ENCODE measurements at regions not wholly inside any gene's neighbourhood (a gene's known extent, or its start where the extent isn't known, plus 50 kb on each side); places are given as distances from the start of the nearest gene placed in this dataset.
"Not testable (repeated sequence)": the region's sequence is repeated elsewhere in the genome, so short reads cannot be mapped to it uniquely, and the experiment has no call there.

DNA sequence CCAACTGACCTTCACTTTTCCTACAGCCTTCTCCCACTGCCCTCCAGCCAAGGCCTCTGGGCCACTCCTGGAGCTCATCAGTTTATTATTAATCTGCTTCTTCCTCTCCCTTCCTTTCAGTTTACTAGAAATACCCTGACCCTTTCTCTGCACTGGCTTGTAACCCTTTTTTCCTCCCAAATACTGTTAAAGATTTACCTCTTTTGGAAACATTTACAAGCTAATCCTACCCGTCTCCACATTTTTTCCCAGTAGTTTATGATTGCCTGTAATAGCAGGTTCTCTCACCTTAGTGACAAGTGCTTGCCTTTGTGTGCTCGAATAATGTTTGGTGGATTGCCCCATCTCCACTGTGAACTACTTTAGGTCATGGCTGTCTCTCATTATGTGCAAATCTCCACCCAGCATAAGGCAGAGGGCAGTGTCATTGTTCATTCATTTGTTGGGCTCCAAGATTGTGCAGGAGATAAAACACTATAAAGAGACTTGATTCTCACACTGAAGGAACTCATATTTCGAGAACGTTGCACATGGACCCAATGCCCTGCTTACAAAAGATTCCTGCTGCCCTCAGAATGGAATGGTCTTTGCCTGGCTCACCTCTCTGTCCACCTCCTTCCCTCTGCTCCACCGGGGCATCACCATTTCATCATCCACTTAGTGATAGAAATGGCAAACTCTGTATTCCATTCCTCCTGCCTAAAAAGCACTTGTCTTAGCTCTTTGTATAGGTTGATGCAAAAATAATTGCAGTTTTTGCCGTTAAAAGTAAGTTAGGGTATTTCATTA is 491.1 kb downstream of the UTRN start:
- no peak for DNase-seq (ENCODE audit: low read depth)

DNA sequence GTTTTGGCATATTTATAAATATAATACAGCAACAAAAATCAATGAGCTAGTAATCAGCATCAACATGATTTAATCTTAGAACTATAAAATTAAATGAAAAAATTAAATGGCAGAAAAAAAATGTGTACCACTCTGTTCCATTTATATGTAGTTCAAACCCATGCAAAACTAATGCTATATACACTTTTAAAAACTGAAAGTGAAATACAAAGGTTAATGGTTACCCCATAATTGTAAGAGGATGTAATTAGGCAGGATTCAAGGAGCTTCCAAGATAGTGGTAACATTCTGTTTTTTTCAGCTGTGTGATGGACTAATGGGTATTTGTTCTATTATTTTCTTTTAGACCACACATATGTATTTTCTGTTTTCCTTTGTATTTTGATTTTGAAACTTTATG is 492.1 kb downstream of the UTRN start:
- DNase-seq (ENCODE audit: low read depth) = no peak

DNA sequence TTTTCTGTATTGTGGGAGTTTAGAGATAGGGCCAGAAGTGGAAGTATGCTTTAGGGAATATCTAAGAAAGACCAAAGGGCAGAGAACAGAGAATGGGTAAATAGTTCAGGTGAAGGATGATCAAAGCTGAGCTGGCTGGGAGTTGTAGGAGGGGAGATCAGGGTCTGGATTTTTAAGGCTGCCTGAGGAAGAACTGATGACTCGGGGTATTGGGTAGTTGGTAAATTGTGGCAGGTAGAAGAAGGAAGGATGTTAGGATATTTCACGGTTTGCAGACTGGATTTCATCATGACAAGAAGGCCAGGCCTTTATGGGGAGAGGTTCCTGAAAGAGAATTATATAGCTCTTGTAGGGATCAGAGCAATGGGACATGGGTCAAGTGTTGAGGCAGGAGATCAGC is 492.9 kb downstream of the UTRN start:
- no peak for DNase-seq (ENCODE audit: low read depth)

DNA sequence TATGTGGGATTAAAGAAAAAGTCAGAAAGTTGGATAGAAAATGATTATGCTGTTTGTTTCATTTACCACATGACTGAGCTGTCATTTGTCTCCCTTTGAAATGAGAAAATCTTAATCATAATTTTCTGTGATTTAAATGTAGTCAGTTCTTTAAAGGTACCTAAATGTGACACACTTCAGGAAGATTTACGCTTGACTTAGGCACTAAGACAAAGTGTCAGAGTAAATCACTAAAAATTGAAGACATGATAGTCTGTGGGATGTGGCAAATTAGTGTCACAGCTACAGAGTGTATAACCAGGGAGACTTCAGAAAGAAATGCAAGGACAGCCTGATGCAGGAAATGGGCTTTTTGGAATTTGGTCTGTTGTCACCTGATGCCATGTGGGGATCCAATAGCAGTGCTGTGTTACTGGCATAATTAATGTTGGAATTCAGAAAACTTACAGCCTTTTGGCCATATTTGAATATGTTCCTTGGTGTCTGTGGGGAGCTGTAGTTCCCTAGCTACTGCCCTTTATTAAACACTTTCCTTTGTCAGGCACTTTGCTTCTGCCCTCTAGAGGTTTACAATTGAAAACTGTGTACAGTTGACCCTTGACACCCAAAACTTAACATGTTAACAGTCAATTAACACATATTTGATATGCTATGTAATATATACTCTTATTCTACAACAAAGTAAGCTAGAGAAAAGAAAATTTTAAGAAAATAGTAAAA is 493.8 kb downstream of the UTRN start:
- no peak for DNase-seq (ENCODE audit: low read depth)

DNA sequence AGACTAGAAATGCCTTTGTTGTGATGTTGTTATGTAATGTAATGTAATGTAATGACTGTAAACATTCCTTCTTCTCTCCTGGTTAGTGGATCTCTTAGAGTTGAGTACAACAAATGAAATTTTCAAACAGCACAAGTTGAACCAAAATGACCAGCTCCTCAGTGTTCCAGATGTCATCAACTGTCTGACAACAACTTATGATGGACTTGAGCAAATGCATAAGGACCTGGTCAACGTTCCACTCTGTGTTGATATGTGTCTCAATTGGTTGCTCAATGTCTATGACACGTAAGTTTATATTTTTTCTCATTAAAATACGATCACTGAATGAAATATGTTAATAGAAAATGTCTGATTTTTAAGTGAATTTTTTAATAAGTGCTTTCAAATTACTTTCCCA is 496.7 kb downstream of the UTRN start:
- DNase-seq (ENCODE audit: low read depth) = no peak

DNA sequence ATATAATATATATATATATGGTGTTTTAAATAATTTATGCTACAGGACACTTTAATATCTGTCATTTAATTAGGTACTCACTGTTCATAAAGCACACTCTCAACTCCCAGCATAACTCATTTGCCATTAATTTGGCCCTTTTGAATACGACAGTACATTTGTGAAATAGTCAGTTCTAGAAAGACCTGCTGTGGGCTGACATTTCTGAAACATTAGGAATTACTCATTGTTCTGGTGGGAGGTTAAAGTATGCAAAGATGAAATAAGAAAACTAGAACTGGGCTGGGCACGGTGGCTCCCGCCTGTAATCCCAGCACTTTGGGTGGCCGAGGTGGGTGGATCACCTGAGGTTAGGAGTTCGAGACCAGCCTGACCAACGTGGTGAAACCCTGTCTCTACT is 497.5 kb downstream of the UTRN start:
- no peak for DNase-seq (ENCODE audit: low read depth)

DNA sequence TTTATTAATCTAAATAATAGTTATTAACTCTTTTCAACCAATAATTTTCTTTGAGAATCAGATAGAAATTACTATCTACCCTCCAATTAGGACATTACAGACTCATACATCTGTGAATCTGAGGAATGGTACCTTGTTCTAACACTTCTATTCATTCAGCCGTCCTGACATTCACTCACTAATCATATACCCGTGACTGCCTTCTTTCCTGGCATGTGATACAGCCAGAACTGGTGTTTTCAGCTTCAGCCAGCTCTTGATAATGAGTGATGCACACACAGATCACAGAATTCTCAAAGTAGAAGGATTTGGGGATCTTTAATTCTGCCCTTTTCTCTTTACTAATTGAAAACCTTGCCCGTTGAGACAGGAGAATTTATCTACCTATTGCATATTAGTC is 499.9 kb downstream of the UTRN start:
- DNase-seq (ENCODE audit: low read depth) = no peak

DNA sequence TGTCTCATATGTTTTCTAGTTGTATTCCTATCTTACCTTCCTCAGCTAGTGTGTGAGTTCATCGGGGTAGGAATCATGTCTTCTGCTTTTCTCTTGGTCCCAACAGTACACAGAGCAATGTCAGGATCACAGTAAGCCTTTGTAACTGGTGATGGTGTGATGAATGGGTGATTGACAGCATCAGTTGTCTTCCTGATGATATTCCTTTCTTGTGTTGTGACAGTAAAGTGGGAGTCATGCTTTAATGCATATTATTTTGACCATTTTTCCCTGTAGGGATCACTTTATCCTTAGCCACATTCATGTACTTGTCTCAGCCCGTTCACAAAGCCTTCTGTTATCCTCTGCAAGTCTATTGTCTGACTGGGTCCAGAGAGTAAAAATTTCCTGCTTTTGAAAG is 501.7 kb downstream of the UTRN start:
- no peak for DNase-seq (ENCODE audit: low read depth)

DNA sequence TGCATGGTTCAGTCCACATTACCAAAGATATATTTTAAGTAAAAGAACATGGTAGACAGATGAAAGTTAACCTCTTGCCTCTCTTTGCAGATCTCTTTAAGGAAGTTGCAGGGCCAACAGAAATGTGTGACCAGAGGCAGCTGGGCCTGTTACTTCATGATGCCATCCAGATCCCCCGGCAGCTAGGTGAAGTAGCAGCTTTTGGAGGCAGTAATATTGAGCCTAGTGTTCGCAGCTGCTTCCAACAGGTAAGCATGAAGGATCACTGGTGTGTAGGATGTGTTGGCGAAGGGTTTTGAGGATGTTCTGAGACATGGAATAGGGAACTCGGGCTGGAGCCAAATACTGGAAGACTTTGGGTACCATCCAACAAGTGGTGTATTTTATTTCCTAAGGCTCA is 508.6 kb downstream of the UTRN start:
- no peak for DNase-seq (ENCODE audit: low read depth)

DNA sequence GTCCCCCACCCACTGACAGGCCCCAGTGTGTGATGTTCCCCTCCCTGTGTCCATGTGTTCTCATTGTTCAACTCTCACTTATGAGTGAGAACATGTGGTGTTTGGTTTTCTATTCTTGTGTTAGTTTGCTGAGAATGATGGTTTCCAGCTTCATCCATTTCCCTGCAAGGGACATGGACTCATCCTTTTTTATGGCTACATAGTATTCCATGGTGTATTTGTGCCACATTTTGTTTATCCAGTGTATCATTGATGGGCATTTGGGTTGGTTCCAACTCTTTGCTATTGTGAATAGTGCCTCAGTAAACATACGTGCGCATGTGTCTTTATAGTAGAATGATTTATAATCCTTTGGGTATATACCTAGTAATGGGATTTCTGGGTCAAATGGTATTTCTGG is 509.9 kb downstream of the UTRN start:
- not testable (repeated sequence) for DNase-seq (ENCODE audit: low read depth)

DNA sequence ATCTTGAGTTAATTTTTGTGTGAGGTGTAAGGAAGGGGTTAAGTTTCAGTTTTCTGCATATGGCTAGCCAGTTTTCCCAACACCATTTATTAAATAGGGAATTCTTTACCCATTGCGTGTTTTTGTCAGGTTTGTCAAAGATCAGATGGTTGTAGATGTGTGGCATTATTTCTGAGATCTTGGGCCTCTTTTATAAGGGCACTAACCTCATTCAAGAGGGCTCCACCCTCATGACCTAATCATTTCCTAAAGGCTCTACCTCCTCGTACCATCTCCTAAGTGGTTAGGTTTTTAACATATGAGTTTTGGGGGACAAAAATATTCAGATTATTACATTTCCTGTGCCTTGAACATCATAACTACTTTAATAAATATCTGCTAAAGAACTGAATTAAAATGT is 510.9 kb downstream of the UTRN start:
- DNase-seq (ENCODE audit: low read depth) = no peak

DNA sequence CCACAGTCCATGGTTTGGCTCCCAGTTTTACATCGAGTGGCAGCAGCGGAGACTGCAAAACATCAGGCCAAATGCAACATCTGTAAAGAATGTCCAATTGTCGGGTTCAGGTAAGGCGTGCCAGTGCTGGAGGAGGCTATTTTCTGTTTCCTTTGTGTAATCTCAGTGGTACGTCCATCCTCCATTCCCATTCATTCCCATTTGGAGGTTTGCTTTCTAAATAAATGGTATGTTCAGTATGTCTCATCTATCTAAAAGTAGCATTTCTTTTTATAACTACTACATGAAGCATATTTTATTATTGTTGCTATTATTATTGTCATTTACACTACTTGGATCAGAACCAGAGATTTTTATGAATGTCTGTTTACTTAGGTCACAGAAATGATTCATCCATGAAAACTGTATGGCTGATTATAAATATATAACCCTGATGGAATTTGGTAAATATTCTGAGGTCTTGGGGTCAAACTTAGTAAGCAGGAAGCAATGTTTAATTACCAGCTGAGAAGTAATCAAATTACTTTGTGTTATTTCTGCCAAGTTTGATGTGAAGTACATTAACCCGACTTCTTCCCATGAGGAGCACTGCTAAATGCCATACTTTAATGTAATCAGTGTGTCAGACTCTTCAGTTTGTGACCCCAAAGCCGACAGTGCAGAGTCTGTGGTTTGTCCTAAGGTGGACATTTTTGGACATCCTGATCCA is 512.9 kb downstream of the UTRN start:
- no peak for DNase-seq (ENCODE audit: low read depth)

DNA sequence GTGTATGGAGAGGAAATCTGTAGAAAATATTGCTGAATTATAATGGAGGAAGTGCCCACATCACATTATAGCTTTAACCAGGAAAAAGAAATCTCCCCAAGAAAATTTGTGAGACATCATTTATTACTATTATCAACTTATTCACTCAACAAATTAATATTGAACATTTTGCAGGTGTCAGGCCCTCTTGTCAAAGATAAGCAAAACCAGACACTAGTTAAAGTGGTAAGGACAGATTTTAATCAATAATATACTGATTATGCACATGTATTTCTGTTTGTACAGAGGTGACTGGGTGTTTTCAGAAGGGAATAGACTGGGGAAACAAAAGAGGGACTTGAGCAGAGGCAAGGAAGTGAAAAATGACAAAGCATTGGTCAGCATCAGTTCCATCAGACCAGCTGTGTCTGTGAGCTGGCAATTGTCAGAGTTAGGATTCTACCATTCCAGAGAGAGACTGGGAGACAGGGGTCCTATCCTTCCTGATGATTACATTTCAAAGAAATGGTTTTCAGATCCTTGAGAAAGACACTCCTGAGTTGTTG is 519.2 kb downstream of the UTRN start:
- no peak for DNase-seq (ENCODE audit: low read depth)

DNA sequence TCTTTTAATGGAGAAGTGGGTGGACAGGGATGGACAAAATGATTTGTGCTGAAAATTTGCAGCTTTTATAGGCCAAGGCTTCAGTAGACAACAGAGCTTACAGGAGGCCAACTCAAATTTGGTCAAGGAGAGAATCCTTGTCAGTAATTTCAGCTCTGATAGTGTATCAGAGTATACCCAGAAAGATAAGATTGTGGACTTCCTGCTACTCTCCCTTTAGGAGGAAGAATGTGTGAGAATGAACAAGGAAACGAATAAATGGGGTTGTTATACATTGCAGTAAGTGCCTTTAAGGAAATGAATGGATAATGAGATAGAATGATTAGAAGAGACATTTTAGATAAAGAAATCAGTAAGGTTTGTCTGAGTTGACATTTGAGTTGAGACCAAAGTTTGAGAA is 519.9 kb downstream of the UTRN start:
- no peak for DNase-seq (ENCODE audit: low read depth)

DNA sequence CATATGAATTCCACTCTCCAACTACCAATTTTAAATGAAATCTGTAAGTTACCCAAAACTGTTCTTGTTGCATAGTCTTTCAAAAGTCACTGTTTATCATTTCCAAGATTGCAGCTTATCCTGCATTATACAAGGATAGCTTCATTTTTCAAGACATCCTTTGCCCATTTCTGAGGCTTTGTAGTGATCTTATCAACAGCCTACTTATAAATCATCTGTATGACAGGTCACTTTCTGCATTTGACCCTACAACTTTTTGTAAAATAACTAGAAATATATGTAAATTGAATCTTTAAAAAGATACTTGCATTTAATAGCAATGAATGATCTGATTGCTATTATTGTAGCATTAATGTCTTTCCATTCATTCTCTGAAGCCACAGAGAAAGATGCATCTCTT is 521.1 kb downstream of the UTRN start:
- DNase-seq (ENCODE audit: low read depth) = no peak

DNA sequence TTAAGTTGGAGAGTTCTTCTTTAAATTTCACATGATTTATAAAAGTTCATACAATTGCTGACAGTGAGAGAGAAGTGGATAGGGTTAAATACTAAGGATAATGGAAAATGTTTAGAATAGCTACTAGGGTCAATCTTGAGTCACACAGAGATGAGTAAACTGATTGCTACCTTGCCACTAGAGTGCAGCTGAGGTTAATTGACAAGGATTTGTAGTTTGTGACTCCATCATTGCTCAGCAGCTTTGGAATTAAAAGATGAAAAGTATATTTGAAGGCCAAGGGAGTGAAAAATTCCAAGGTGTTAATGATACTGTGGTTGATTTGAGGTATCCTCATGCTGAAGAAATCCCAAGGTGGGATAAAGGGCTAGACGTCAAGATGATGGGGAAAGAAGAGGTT is 524.0 kb downstream of the UTRN start:
- DNase-seq (ENCODE audit: low read depth) = no peak

DNA sequence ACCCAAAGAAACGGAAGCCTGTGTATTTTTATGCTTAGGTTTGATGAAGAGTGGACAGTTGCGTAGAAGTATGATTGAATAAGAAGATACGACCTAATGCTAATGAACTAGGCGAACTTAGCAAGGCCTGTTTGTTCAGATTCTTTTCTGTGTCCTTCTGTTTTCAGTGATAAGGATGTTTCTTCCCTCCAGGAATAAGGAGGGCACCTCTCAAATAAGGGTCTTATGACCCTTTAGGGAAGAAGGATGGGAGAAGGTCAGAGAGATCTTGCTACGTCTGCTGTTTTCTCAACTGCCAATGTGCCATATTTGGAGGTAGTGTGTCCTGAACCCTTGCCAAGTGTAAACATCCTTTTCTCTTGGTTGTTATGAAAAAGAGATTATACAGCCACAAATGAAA is 524.8 kb downstream of the UTRN start:
- no peak for DNase-seq (ENCODE audit: low read depth)

DNA sequence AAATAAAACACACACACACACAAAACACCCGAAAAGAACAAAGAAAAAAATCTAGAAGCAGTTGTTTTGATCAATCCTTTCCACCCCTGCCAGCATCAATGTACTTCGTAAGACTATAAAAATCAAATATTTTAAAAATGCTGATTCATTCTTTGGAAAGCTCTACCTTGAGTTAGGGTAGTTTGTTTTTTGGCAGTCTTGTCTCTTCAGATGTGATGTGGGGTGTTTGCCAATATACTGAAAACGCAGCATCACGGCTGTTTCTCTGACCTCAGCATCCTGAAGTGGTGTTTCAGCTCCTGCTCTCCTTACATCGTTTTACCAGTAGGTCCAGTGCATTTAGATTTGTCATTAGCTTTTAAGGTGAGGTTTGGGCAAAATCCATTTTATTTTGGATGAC is 526.0 kb downstream of the UTRN start:
- no peak for DNase-seq (ENCODE audit: low read depth)

DNA sequence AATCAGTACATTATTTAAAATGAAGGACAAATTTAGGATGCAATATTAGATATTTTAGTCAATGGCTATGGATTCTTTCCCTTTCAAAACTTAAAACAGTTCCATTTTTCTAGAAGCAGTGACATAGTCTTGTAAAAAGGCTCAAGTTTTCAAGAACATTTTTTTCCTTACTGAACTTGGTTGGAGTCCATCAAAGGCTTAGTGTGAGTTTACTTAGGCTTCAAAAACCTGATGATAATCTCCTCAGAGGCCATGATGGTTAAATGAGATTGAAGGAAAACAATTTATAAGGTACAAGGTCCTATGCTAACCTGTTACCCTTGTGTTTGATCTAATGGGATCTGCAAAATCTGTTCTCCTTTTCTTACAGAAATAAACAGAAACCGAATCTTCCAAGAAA is 531.8 kb downstream of the UTRN start:
- DNase-seq (ENCODE audit: low read depth) = no peak

DNA sequence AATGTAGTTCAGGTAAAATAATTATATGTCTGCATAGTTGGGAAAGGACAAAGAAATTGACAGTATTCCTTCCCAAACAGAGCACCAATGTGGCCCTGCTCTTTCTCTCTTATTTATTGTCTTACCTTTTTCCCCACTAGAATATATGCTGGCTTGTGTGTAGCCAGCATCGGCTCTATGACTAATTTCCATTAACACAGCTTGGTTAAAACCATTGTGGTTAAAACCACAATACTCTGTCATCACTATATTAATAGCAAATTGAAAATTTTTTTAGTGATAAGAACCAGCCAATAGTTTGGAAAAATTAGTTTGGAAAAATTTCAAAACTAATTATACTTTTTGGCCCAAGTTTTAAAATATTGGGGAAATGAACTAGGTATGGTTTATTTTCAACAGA is 535.1 kb downstream of the UTRN start:
- DNase-seq (ENCODE audit: low read depth) = no peak

DNA sequence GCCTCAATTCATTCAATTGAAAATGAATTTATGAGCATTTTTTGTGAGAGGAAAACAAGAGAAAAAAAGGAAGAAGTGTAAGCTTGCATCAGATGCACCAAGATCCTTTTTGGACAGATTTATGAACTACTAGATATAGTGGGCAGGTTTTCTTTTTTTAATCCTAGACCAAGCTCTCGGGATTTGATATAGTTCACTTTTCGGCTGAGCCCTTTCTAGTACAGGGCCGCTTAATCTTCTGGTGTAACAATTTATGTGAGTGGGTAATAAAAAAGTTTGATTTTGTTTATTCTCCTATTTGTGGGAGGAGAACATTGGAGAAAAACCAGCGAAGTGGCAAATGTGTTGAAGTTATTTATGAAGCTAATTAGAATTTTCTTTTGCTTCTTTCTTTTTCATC is 538.0 kb downstream of the UTRN start:
- DNase-seq (ENCODE audit: low read depth) = no peak

DNA sequence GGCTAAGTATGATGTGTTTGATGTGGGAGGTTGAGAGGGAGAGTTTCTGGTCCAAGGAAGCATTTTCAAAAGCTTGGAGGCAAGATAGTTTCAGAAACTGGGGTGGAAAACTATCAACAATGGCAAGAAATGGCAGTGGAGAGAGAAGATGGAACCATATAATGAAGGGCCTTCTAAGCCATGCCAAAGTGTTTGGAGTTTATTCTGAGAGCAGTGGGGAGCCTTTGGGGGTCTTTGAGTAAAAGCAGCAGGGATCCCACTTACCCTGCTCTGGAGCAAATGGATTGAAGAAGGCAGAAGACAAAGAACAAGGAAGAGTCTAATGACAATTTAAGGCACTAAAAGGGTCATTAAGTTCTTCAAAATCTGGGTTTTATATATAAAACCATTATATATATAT is 538.9 kb downstream of the UTRN start:
- DNase-seq (ENCODE audit: low read depth) = no peak

DNA sequence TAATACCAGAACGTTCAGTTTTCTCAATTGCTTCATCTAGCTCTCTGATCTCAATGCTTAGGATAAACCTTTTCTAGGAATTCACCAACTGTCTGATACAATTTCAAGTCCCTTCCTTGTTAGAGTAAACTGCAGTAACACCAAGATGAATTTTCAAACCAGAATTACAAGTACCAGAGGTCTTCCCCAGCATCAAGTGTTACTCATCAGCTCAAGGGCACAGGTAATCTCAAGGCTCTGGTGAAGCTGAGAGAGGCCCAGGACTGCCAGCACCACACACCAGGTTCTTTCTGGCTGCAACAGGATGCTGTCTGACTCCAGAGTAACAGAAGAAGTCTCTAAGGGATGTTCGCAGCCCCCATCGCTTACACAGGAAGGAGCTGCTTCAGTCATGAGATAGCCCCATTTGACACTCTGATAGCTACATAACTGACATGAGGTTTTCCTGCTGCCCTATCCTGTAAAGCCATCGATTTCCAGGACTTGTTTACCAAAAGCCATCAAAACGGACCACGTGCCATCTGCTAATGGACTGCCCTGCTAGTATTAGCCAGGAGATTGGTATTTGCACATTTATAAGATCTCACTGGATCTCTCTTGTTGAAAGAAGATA is 549.4 kb downstream of the UTRN start:
- DNase-seq (ENCODE audit: low read depth) = no peak

All from activated T-helper 9 cell treated with anti-CD3 and anti-CD28 coated beads, Interleukin-2, amount 50 U/mL, for 16 hours (primary cell).